ENCODE measurements at regions not wholly inside any gene's neighbourhood (a gene's known extent, or its start where the extent isn't known, plus 50 kb on each side); places are given as distances from the start of the nearest gene placed in this dataset.

DNA sequence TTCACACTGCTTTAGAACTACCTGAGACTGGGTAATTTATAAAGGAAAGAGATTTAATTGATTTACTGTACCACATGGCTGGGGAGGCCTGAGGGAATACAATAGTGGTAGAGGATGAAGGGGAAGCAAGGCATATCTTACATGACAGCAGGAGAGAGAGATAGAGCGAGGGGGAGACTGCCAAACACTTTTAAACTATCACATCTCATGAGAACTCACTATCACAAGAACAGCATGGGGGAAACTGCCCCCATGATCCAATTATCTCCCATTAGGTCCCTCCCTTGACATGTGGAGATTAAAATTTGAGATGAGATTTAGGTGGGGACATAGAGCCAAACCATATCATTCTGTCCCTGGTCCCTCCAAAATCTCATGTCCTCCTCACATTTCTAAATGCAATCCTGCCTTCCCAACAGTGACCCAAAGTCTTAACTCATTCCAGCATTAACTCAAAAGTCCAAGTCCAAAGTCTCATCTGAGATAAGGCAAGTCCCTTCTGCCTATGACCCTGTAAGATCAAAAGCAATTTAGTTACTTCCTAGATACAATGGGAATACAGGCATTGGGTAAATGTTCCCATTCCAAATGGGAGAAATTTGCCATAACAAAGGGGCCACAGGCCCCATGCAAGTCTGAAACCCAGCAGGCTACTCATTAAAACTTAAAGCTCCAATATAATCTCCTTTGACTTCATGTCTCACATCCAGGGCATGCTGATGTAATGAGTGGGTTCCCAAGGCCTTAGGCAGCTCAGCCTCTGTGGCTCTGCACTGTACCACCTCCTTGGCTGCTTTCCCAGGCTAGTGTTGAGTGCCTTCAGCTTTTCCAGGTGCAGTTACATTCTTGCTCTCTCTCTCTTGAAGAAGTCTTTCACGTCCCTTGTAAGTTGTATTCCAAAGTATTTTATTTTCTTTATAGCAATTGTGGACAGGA is 481.7 kb upstream of the TGFBR2 start:
- H2BK120ac ChIP-seq (replicated peaks; ENCODE audit: low read depth, low read length) = no peak overlapping the region
- no peak overlapping the region for H2BK5ac ChIP-seq (ENCODE audit: low read depth, low read length)
- no peaks in the 10 kb centered on the region for H4K20me1 ChIP-seq (replicated peaks in 1 of 2; ENCODE audit: control insufficient read depth in 1 of 2, insufficient read depth in 2 of 2, low read length in 2 of 2)
- no peak overlapping the region for H4K91ac ChIP-seq (replicated peaks; ENCODE audit: insufficient read length, low read length)
- H2AFZ ChIP-seq (ENCODE audit: low read length) = no peak overlapping the region
- no peaks in the 10 kb centered on the region; a peak in 2 of 7 replicates for H3K4me1 ChIP-seq (replicated peaks in 1 of 4; ENCODE audit: control insufficient read depth in 3 of 4, insufficient read depth in 4 of 4, low read length in 3 of 4)
- H3K27me3 ChIP-seq (replicated peaks in 1 of 4; ENCODE audit: control insufficient read depth in 3 of 4, extremely low read depth in 1 of 4, insufficient read depth in 3 of 4, low read length in 3 of 4) = no peaks in the 10 kb centered on the region
- peaks cover 0 to 5% of the 10 kb centered on the region in 2 experiments; a peak in 1 of 4 replicates for H3K9me3 ChIP-seq (ENCODE audit: insufficient read depth in 2 of 2, low read depth in 1 of 2, low read length in 1 of 2)
- peaks cover 1% of the 10 kb centered on the region; the same call in 1 of the 2 replicates for H3K23me2 ChIP-seq (ENCODE audit: low read depth, low read length)
- H4K5ac ChIP-seq (ENCODE audit: insufficient read length, low read depth, low read length) = no peak overlapping the region
- H3K27ac ChIP-seq (ENCODE audit: low read depth, low read length) = no peak overlapping the region
- 88% methylated on average over 2 of the region's 2 CpGs; no CpG with 5 or more reads in 1 of the 2 experiments for WGBS, 2 experiments (ENCODE audit: extremely low coverage in 1 of 2, insufficient coverage in 1 of 2, insufficient read length in 1 of 2, insufficient replicate concordance in 2 of 2, low coverage in 1 of 2, low lambda C conversion rate in 2 of 2, missing lambda C conversion rate in 1 of 2)
- no peak for DNase-seq (ENCODE audit: low read depth in 1 of 2, low spot score in 2 of 2)
- H4K8ac ChIP-seq (ENCODE audit: extremely low read depth, insufficient read depth, low read length) = no peak overlapping the region
- no peak overlapping the region for H3K56ac ChIP-seq (replicated peaks; ENCODE audit: insufficient read length, low read depth, low read length)
- ChIA-PET CTCF (ENCODE audit: partially characterized antibody) (interaction anchor here (1.1 to 1.7 kb wide), 2 partner anchors 10 to 11 kb away, joined by 3 to 6 read pairs; no protein-coding TSS in a partner anchor), POLR2A (ENCODE audit: partially characterized antibody) (no interaction called here)
- H2BK15ac ChIP-seq (ENCODE audit: low read length) = no peak overlapping the region
- H2AK5ac ChIP-seq (ENCODE audit: low read depth, low read length) = peak overlapping the region; percentile 92; the same call in 1 of the 2 replicates
- H3K18ac ChIP-seq (ENCODE audit: extremely low read depth, low read length) = no peak overlapping the region
- H3K14ac ChIP-seq (ENCODE audit: insufficient read length) = no peak overlapping the region
- no peaks in the 10 kb centered on the region for H3K79me1 ChIP-seq (ENCODE audit: low read depth, low read length)
- H2BK12ac ChIP-seq (ENCODE audit: low read depth, low read length) = no peak overlapping the region
- H3K4me2 ChIP-seq (ENCODE audit: insufficient read depth in 1 of 2, low read depth in 2 of 2, low read length in 2 of 2) = no peak overlapping the region
- TF ChIP-seq BCL11A (IDR thresholded peaks at IDR 0.05; ENCODE audit: low read depth in 2 of 2, low read length in 2 of 2) = no peak
- TF ChIP-seq ASH2L (IDR thresholded peaks at IDR 0.05; ENCODE audit: low read length) = no peak
- TF ChIP-seq, protein P1, sequence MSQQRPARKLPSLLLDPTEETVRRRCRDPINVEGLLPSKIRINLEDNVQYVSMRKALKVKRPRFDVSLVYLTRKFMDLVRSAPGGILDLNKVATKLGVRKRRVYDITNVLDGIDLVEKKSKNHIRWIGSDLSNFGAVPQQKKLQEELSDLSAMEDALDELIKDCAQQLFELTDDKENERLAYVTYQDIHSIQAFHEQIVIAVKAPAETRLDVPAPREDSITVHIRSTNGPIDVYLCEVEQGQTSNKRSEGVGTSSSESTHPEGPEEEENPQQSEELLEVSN (IDR thresholded peaks at IDR 0.05) = no peak
- TF ChIP-seq CREB1 (IDR thresholded peaks at IDR 0.05) = no peak
- TF ChIP-seq BRCA1 (IDR thresholded peaks at IDR 0.05; ENCODE audit: low read depth, low read length) = no peak
- no peak for TF ChIP-seq GTF2F1 (IDR thresholded peaks at IDR 0.05; ENCODE audit: borderline replicate concordance, low read depth, low read length)
- TF ChIP-seq, protein P2, sequence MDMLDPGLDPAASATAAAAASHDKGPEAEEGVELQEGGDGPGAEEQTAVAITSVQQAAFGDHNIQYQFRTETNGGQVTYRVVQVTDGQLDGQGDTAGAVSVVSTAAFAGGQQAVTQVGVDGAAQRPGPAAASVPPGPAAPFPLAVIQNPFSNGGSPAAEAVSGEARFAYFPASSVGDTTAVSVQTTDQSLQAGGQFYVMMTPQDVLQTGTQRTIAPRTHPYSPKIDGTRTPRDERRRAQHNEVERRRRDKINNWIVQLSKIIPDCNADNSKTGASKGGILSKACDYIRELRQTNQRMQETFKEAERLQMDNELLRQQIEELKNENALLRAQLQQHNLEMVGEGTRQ (IDR thresholded peaks at IDR 0.05; ENCODE audit: low read length) = no peak
- no peaks in the 10 kb centered on the region for H3K79me2 ChIP-seq (ENCODE audit: control insufficient read depth in 1 of 2, insufficient read depth in 2 of 2, low read length in 2 of 2)
- no peak overlapping the region for H3K23ac ChIP-seq (ENCODE audit: insufficient read length)
- H3K36me3 ChIP-seq (ENCODE audit: control insufficient read depth in 2 of 4, insufficient read depth in 4 of 4, low read length in 3 of 4) = no peaks in the 10 kb centered on the region
- no peak overlapping the region for H3K4ac ChIP-seq (replicated peaks; ENCODE audit: insufficient read length, low read depth, low read length)
- FAIRE-seq = no peak
- no peak overlapping the region for H3K9ac ChIP-seq (replicated peaks in 1 of 4; ENCODE audit: extremely low read depth in 1 of 4, low read depth in 3 of 4, low read length in 3 of 4)
- no peak overlapping the region for H2BK20ac ChIP-seq (ENCODE audit: low read length)
- no peak overlapping the region for H3K4me3 ChIP-seq (ENCODE audit: extremely low read depth in 1 of 4, insufficient read depth in 2 of 4, low read depth in 3 of 4, low read length in 4 of 4)
